ENCODE measurements at regions not wholly inside any gene's neighbourhood (a gene's known extent, or its start where the extent isn't known, plus 50 kb on each side); places are given as distances from the start of the nearest gene placed in this dataset.

- Histone ChIP-seq H3K36me3 (no peaks in the 10 kb centered on the region), H3K4me1 (peaks cover 4 to 23% (median 14%) of the 10 kb centered on the region in 4 donors), H3K9me3 (peaks cover 0 to 13% (median 6%) of the 10 kb centered on the region in 4 donors), H3K4me3 (no peak overlapping the region), H3K27me3 (no peaks in the 10 kb centered on the region), H3K27ac (no peak overlapping the region)
- 79 to 86% (median 83%) methylated on average over 4 of the region's 4 CpGs for WGBS, 5 donors
- no peak for DNase-seq
- TF ChIP-seq POLR2AphosphoS5 (IDR thresholded peaks at IDR 0.05) (no peak), CTCF (IDR thresholded peaks at IDR 0.05) (no peak), POLR2A (IDR thresholded peaks at IDR 0.05) (no peak)
- intact Hi-C loops (cut with DNase I; ENCODE audit: low total_unique reads), result no loop called here
These were observed 140.6 kb upstream of the STC2 start for GRCh38 chr5:173468821-173469251.

DNA sequence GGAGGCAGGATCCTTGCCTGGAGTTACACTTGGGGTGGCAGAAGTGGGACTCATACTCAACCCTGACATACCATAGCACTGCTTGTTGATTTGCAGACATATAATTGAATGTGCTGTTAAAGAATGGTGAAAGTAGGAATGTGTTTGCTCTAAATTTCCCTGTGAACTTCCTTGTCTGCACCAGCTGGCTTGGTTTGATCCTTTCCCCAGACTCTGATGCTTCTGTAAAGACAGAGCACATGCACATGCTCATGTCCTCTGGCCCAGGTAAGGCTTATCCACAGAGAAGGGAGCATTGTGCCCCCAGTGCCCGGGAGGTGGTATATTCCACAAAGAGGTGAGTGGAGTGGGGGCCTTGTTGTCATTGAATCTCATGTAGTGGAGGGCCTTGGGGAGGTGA lies 138.0 kb upstream of the STC2 start:
- Histone ChIP-seq H3K36me3 (no peaks in the 10 kb centered on the region), H3K27ac (no peak overlapping the region), H3K4me1 (no peaks in the 10 kb centered on the region), H3K9me3 (peaks cover 0 to 13% (median 6%) of the 10 kb centered on the region in 4 donors), H3K27me3 (no peaks in the 10 kb centered on the region), H3K4me3 (no peak overlapping the region)
- WGBS, 5 donors, result 76 to 86% (median 82%) methylated on average over 1 of the region's 1 CpG
- intact Hi-C loops (cut with DNase I; ENCODE audit: low total_unique reads), result no loop called here
- TF ChIP-seq CTCF (IDR thresholded peaks at IDR 0.05), result no peak
- TF ChIP-seq POLR2A (IDR thresholded peaks at IDR 0.05), result no peak
- no peak for TF ChIP-seq POLR2AphosphoS5 (IDR thresholded peaks at IDR 0.05)
- no peak for TF ChIP-seq EP300 (IDR thresholded peaks at IDR 0.05)
- DNase-seq, result no peak

- H3K27me3 ChIP-seq, result no peaks in the 10 kb centered on the region
- DNase-seq, result no peak
- no peak overlapping the region for H3K4me3 ChIP-seq
- intact Hi-C loops (cut with DNase I; ENCODE audit: low total_unique reads), result no loop called here
- H3K9me3 ChIP-seq, result peaks cover 0 to 13% (median 6%) of the 10 kb centered on the region in 4 donors
- H3K4me1 ChIP-seq, result no peaks in the 10 kb centered on the region
- no peaks in the 10 kb centered on the region for H3K36me3 ChIP-seq
- 66 to 74% (median 70%) methylated on average over 4 of the region's 4 CpGs for WGBS, 5 donors
- no peak overlapping the region for H3K27ac ChIP-seq
- no peak for TF ChIP-seq CTCF (IDR thresholded peaks at IDR 0.05)
These were observed 136.6 kb upstream of the STC2 start for GRCh38 chr5:173464813-173465212.

DNA sequence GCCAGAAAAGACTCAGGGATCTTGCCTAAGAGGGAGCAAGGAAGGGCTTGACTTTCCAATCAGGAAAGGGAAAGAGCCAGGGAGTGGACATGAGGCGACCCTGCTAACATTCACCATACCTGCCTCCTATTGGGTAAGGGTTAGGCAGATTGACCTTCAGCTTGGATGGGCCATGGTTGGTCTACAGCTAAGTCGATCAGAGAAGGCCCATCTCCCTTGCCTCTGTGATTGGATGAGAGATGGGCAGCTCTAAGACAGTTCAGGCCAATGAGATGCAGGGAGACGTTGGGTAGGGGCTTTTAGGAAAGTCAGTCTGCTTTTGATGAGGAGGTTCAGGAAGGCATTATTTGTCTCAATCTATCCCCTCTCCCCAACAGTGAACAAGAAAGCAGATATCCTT lies 135.0 kb upstream of the STC2 start:
- Histone ChIP-seq H3K27me3 (no peaks in the 10 kb centered on the region), H3K4me1 (no peaks in the 10 kb centered on the region), H3K36me3 (no peaks in the 10 kb centered on the region), H3K9me3 (peaks cover 0 to 13% (median 6%) of the 10 kb centered on the region in 4 donors), H3K27ac (no peak overlapping the region), H3K4me3 (no peak overlapping the region)
- intact Hi-C loops (cut with DNase I; ENCODE audit: low total_unique reads), result no loop called here
- 72 to 85% (median 76%) methylated on average over 3 of the region's 3 CpGs for WGBS, 5 donors
- TF ChIP-seq POLR2A (IDR thresholded peaks at IDR 0.05) (no peak), CTCF (IDR thresholded peaks at IDR 0.05) (no peak), POLR2AphosphoS5 (IDR thresholded peaks at IDR 0.05) (no peak), EP300 (IDR thresholded peaks at IDR 0.05) (no peak)
- no peak for DNase-seq

All from stomach (tissue), 8 donors.